ENCODE measurements at regions not wholly inside any gene's neighbourhood (a gene's known extent, or its start where the extent isn't known, plus 50 kb on each side); places are given as distances from the start of the nearest gene placed in this dataset.

- TF ChIP-seq CTCF (IDR thresholded peaks at IDR 0.05), result no peak
- no peak for TF ChIP-seq POLR2A (IDR thresholded peaks at IDR 0.05)
- no peak for TF ChIP-seq EP300 (IDR thresholded peaks at IDR 0.05)
Measured at GRCh38 chr2:128820452-128820851, 501.8 kb upstream of the HS6ST1 start.

Measured in ovary (tissue), 3 donors.